ENCODE measurements at regions not wholly inside any gene's neighbourhood (a gene's known extent, or its start where the extent isn't known, plus 50 kb on each side); places are given as distances from the start of the nearest gene placed in this dataset.

GRCh38 chr12:83615152-83615551 lies 928.4 kb downstream of the TMTC2 start (continued):
- TF ChIP-seq EHF (CRISPR knock-in tag; IDR thresholded peaks at IDR 0.05), result no peak
- TF ChIP-seq RFX5 (IDR thresholded peaks at IDR 0.05), result no peak

GRCh38 chr12:83613586-83614110 lies 926.9 kb downstream of the TMTC2 start:
- TF ChIP-seq JUN (IDR thresholded peaks at IDR 0.05), result no peak
- no peak for TF ChIP-seq FOSB (CRISPR knock-in tag; IDR thresholded peaks at IDR 0.05)
- TF ChIP-seq EP300 (IDR thresholded peaks at IDR 0.05), result no peak
- TF ChIP-seq POLR2AphosphoS2 (conservative IDR thresholded peaks at IDR 0.05; ENCODE audit: low read length), result no peak
- no peak for TF ChIP-seq CHD2 (IDR thresholded peaks at IDR 0.05; ENCODE audit: low read length, partially characterized antibody)
- no peak for TF ChIP-seq HOXB13 (CRISPR knock-in tag; IDR thresholded peaks at IDR 0.05; ENCODE audit: low read depth)
- TF ChIP-seq TP53 (CRISPR knock-in tag; IDR thresholded peaks at IDR 0.05), result no peak
- no peak for TF ChIP-seq RFX5 (IDR thresholded peaks at IDR 0.05)
- DNase-seq (ENCODE audit: low read depth in 1 of 2, low spot score in 1 of 2), result no peak
- ATAC-seq, result no peak
- POLR2A ChIA-PET, result no interaction called here
- CTCF ChIA-PET, result no interaction called here
- H3K9me3 ChIP-seq, result peaks cover 20% of the 10 kb centered on the region; the same call in 2 of the 3 replicates
- no peak overlapping the region for H3K4me3 ChIP-seq
- H3K4me1 ChIP-seq, result no peaks in the 10 kb centered on the region
- FAIRE-seq, result no peak
- H3K4me2 ChIP-seq, result no peak overlapping the region
- no peak overlapping the region for H3K27ac ChIP-seq
- 10% methylated on average over 3 of the region's 3 CpGs for WGBS (ENCODE audit: missing lambda C conversion rate)

DNA sequence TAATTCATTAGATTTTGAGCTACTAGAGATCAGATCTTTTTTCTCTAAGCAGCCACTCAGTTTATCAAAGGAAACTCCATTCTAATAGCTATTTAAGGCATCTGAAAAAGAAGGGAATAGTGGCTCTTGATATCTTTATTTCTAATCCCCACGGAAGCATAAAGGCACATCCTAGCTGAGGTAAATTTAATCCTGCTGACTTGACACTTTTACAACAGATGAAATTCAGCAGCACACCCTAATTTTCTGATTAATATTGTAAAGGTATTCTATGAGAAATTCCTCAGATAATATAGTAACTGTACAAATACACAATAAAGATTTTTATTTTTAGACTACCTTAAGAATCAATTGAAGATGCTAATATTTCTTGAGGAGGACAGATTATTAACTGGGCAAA lies 916.4 kb downstream of the TMTC2 start:
- Histone ChIP-seq H3K4me3 (no peak overlapping the region), H3K4me2 (no peak overlapping the region), H3K9me3 (no peaks in the 10 kb centered on the region; the same call in 2 of the 3 replicates), H3K27ac (no peak overlapping the region), H3K4me1 (no peaks in the 10 kb centered on the region)
- TF ChIP-seq KDM5A (IDR thresholded peaks at IDR 0.05), result no peak
- TF ChIP-seq MAFK (IDR thresholded peaks at IDR 0.05; ENCODE audit: partially characterized antibody), result peak; percentile 93
- 40% methylated on average over 1 of the region's 1 CpG for WGBS (ENCODE audit: missing lambda C conversion rate)
- ATAC-seq (no peak), FAIRE-seq (no peak), DNase-seq (ENCODE audit: low read depth in 1 of 2, low spot score in 1 of 2) (no peak)
- CTCF ChIA-PET, result no interaction called here
- POLR2A ChIA-PET, result no interaction called here

DNA sequence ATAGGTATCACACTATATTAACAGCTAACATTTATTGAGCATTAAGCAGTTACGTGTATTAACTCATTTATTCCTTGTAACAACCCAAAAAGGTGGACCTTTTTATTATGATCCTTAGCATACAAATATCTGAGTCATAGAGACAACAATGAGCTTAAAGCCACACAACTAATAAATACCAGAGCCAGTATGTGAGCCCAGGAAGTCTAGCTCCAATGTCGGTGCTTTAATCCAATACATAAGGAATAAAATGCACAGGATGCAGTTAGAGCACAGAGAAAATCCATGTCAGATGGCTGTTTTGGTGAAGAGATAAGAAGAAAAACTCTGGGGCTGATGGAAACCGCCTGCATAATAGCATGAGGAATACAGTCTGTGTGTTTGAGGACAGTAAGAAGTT lies 888.6 kb downstream of the TMTC2 start:
- 17% methylated on average over 3 of the region's 3 CpGs for WGBS (ENCODE audit: missing lambda C conversion rate)
- TF ChIP-seq SREBF2 (IDR thresholded peaks at IDR 0.05), result no peak
- TF ChIP-seq ATOH8 (CRISPR knock-in tag; IDR thresholded peaks at IDR 0.05; ENCODE audit: low read depth), result no peak
- no peak for TF ChIP-seq POLR2A (IDR thresholded peaks at IDR 0.05; ENCODE audit: low read length)
- TF ChIP-seq HOXB13 (CRISPR knock-in tag; IDR thresholded peaks at IDR 0.05; ENCODE audit: low read depth), result no peak
- no peak for TF ChIP-seq PHF8 (IDR thresholded peaks at IDR 0.05; ENCODE audit: borderline replicate concordance, low read depth)
- no peak for TF ChIP-seq HMGXB4 (CRISPR knock-in tag; IDR thresholded peaks at IDR 0.05; ENCODE audit: borderline replicate concordance)
- TF ChIP-seq CEBPB (IDR thresholded peaks at IDR 0.05), result no peak
- H3K27ac ChIP-seq, result no peak overlapping the region
- ChIA-PET CTCF (interaction anchor here (0.6 kb wide), 1 partner anchor 114 kb away, joined by 3 read pairs; no protein-coding TSS in a partner anchor), POLR2A (no interaction called here)
- no peaks in the 10 kb centered on the region for H3K9me3 ChIP-seq
- no peak overlapping the region for H3K4me2 ChIP-seq
- ATAC-seq, result no peak
- no peak for DNase-seq (ENCODE audit: low read depth in 1 of 2, low spot score in 1 of 2)
- H3K4me1 ChIP-seq, result no peaks in the 10 kb centered on the region
- no peak for FAIRE-seq
- no peak overlapping the region for H3K4me3 ChIP-seq

DNA sequence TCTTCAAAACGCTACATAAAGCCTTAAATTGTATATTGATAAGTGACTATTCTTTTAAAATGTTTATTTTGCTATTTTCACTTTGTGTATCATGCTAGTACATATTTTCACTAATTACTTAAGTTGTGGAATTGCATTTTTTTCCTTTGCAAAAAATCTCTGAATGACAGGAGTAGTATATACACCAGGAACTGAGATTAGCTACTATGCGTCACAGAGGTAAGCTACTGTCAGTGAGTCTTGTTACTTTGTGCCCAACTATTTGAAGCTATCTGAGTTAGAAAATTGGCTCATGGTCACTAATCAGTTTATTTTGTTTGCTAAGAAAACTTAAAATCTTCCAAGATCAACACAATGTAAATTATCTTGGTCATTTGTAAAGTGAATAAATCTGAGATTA lies 887.4 kb downstream of the TMTC2 start:
- Histone ChIP-seq H3K4me1 (no peaks in the 10 kb centered on the region), H3K27ac (no peak overlapping the region), H3K4me2 (no peak overlapping the region), H3K9me3 (no peaks in the 10 kb centered on the region), H3K4me3 (no peak overlapping the region)
- ATAC-seq (no peak), FAIRE-seq (no peak), DNase-seq (ENCODE audit: low read depth in 1 of 2, low spot score in 1 of 2) (no peak)
- ChIA-PET POLR2A (no interaction called here), CTCF (no interaction called here)
- WGBS (ENCODE audit: missing lambda C conversion rate), result 44% methylated on average over 2 of the region's 2 CpGs
- TF ChIP-seq USF2 (IDR thresholded peaks at IDR 0.05) (no peak), HOXB13 (CRISPR knock-in tag; IDR thresholded peaks at IDR 0.05; ENCODE audit: low read depth) (no peak), CBX2 (IDR thresholded peaks at IDR 0.05; ENCODE audit: borderline replicate concordance, low read depth) (no peak), GATA3 (IDR thresholded peaks at IDR 0.05; ENCODE audit: borderline replicate concordance) (no peak), ZC3H11A (IDR thresholded peaks at IDR 0.05) (no peak), MAZ (IDR thresholded peaks at IDR 0.05; ENCODE audit: borderline replicate concordance, low read depth, low read length) (no peak), SMC3 (IDR thresholded peaks at IDR 0.05) (no peak), SREBF2 (IDR thresholded peaks at IDR 0.05) (no peak), CEBPB (IDR thresholded peaks at IDR 0.05) (no peak), EHMT2 (IDR thresholded peaks at IDR 0.05; ENCODE audit: low read depth) (no peak), CHD2 (IDR thresholded peaks at IDR 0.05; ENCODE audit: low read length, partially characterized antibody) (no peak), BHLHE40 (IDR thresholded peaks at IDR 0.05; ENCODE audit: low read depth, low read length) (no peak)
- TF ChIP-seq, protein P1, sequence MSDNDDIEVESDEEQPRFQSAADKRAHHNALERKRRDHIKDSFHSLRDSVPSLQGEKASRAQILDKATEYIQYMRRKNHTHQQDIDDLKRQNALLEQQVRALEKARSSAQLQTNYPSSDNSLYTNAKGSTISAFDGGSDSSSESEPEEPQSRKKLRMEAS (IDR thresholded peaks at IDR 0.05), result no peak
- TF ChIP-seq, protein P2, sequence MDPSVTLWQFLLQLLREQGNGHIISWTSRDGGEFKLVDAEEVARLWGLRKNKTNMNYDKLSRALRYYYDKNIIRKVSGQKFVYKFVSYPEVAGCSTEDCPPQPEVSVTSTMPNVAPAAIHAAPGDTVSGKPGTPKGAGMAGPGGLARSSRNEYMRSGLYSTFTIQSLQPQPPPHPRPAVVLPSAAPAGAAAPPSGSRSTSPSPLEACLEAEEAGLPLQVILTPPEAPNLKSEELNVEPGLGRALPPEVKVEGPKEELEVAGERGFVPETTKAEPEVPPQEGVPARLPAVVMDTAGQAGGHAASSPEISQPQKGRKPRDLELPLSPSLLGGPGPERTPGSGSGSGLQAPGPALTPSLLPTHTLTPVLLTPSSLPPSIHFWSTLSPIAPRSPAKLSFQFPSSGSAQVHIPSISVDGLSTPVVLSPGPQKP (IDR thresholded peaks at IDR 0.05; ENCODE audit: low read depth, low read length), result no peak

Data from A549 (cell line).